H9 (cell line): ENCODE measurements at regions not wholly inside any gene's neighbourhood (a gene's known extent, or its start where the extent isn't known, plus 50 kb on each side); places are given as distances from the start of the nearest gene placed in this dataset.

Experiments used
- DNase-seq: peaks from one replicate; pipeline ENCODE4 v3.0.0-alpha.2; 2017
- H2AFZ ChIP-seq: one replicate; pipeline ENCODE4 v1.6.1; 2013; ENCODE audit warnings: mild to moderate bottlenecking, low read length, control low read depth, moderate library complexity
- H2AK5ac ChIP-seq: 2 replicates; pipeline ENCODE4 v1.6.1; 2013; ENCODE audit warnings: low read length, control low read depth, mixed read lengths; ENCODE audit not compliant: insufficient read length
- H2BK120ac ChIP-seq: one replicate; pipeline ENCODE4 v1.6.1; 2013; ENCODE audit warnings: low read depth, mild to moderate bottlenecking, low read length, control low read depth, inconsistent platforms; ENCODE audit not compliant: poor library complexity, severe bottlenecking
- H2BK12ac ChIP-seq: 2 replicates; pipeline ENCODE4 v1.6.1; 2013; ENCODE audit warnings: low read length, control low read depth, mixed read lengths, low read depth; ENCODE audit not compliant: insufficient read length
- H2BK15ac ChIP-seq: 2 replicates; pipeline ENCODE4 v1.6.1; 2013; ENCODE audit warnings: low read depth, low read length, control low read depth
- H2BK20ac ChIP-seq: one replicate; pipeline ENCODE4 v1.6.1; 2013; ENCODE audit warnings: low read depth, mild to moderate bottlenecking, low read length, control low read depth, inconsistent platforms; ENCODE audit not compliant: poor library complexity, severe bottlenecking
- H2BK5ac ChIP-seq: 2 replicates; pipeline ENCODE4 v1.6.1; 2013; ENCODE audit warnings: low read length, control low read depth, mixed read lengths; ENCODE audit not compliant: insufficient read length
- H3K14ac ChIP-seq: 2 replicates; pipeline ENCODE4 v1.6.1; 2013; ENCODE audit warnings: low read length, control low read depth; ENCODE audit not compliant: insufficient read depth
- H3K18ac ChIP-seq: 2 replicates; pipeline ENCODE4 v1.6.1; 2013; ENCODE audit warnings: low read depth, mild to moderate bottlenecking, mixed read lengths, low read length, control low read depth; ENCODE audit not compliant: insufficient read length
- H3K23ac ChIP-seq: 2 replicates; pipeline ENCODE4 v1.6.1; 2013; ENCODE audit warnings: low read length, control low read depth, mixed read lengths, low read depth; ENCODE audit not compliant: insufficient read length
- H3K23me2 ChIP-seq: 2 replicates; pipeline ENCODE4 v1.6.1; 2013; ENCODE audit warnings: low read depth, mild to moderate bottlenecking, mixed read lengths, low read length, control low read depth; ENCODE audit not compliant: insufficient read length, poor library complexity, severe bottlenecking
- H3K27ac ChIP-seq: 2 replicates; pipeline ENCODE4 v1.5.1; 2013; ENCODE audit warnings: low read length, control low read depth, mixed read lengths, low read depth; ENCODE audit not compliant: insufficient read length
- H3K27me3 ChIP-seq: 2 replicates; pipeline ENCODE4 v1.6.1; 2013; ENCODE audit warnings: low read length, control low read depth, inconsistent platforms; ENCODE audit not compliant: insufficient read depth
- H3K4ac ChIP-seq: 2 replicates; pipeline ENCODE4 v1.6.1; 2013; ENCODE audit warnings: low read depth, mild to moderate bottlenecking, control low read depth, inconsistent platforms, low read length, moderate library complexity
- H3K4me1 ChIP-seq: 2 replicates; pipeline ENCODE4 v1.6.1; 2013; ENCODE audit warnings: low read length, control low read depth, inconsistent platforms; ENCODE audit not compliant: insufficient read depth
- H3K4me2 ChIP-seq: 2 replicates; pipeline ENCODE4 v1.6.1; 2013; ENCODE audit warnings: low read length, control low read depth, mixed read lengths; ENCODE audit not compliant: insufficient read length, insufficient read depth
- H3K56ac ChIP-seq: 2 replicates; pipeline ENCODE4 v1.6.1; 2013; ENCODE audit warnings: low read depth, mild to moderate bottlenecking, mixed read lengths, low read length, control low read depth; ENCODE audit not compliant: insufficient read length
- H3K79me1 ChIP-seq: 2 replicates; pipeline ENCODE4 v1.6.1; 2013; ENCODE audit warnings: low read depth, mild to moderate bottlenecking, moderate library complexity, low read length, control low read depth, inconsistent platforms; ENCODE audit not compliant: insufficient read depth, poor library complexity, severe bottlenecking
- H3K79me2 ChIP-seq: 2 replicates; pipeline ENCODE4 v1.6.1; 2013; ENCODE audit warnings: low read length, control low read depth, inconsistent platforms; ENCODE audit not compliant: insufficient read depth
- H3K9ac ChIP-seq: 2 replicates; pipeline ENCODE4 v1.6.1; 2013; ENCODE audit warnings: low read length, control low read depth, mixed read lengths; ENCODE audit not compliant: insufficient read length; ENCODE audit errors: extremely low read depth
- H3K9me3 ChIP-seq: one replicate; pipeline ENCODE4 v1.6.1; 2013; ENCODE audit warnings: low read depth, low read length, inconsistent platforms; ENCODE audit not compliant: control insufficient read depth
- H3T11ph ChIP-seq: one replicate; pipeline ENCODE4 v1.6.1; 2013; ENCODE audit warnings: mild to moderate bottlenecking, low read length, control low read depth, inconsistent platforms
- H4K20me1 ChIP-seq: one replicate; pipeline ENCODE4 v1.6.1; 2013; ENCODE audit not compliant: control insufficient read depth, insufficient read length, insufficient read depth
- H4K5ac ChIP-seq: 2 replicates; pipeline ENCODE4 v1.6.1; 2013; ENCODE audit warnings: low read depth, mild to moderate bottlenecking, mixed read lengths, low read length, control low read depth; ENCODE audit not compliant: insufficient read length
- H4K8ac ChIP-seq: replicated peaks from 2 replicates; pipeline ENCODE4 v1.6.1; 2013; ENCODE audit warnings: low read length, control low read depth, mixed read lengths, low read depth; ENCODE audit not compliant: insufficient read length
- H4K91ac ChIP-seq: 2 replicates; pipeline ENCODE4 v1.6.1; 2013; ENCODE audit warnings: low read depth, mild to moderate bottlenecking, moderate library complexity, mixed read lengths, low read length, control low read depth; ENCODE audit not compliant: insufficient read length
- H3K27ac Mint-ChIP-seq, 3 experiments: 2 replicates in 2 of 3; 3 replicates in 1 of 3; pipeline ENCODE4 v1.8.0; 2020 to 2021; ENCODE audit warnings: mixed read lengths in 3 of 3, mild to moderate bottlenecking in 1 of 3, moderate library complexity in 1 of 3
- H3K27me3 Mint-ChIP-seq: 2 replicates; pipeline ENCODE4 v1.8.0; 2021; ENCODE audit warnings: low read depth, mild to moderate bottlenecking, moderate library complexity, mixed read lengths
- H3K36me3 Mint-ChIP-seq, 3 experiments: 2 replicates in 2 of 3; 3 replicates in 1 of 3; pipeline ENCODE4 v1.8.0; 2020 to 2021; ENCODE audit warnings: low read depth in 3 of 3, mixed read lengths in 3 of 3; ENCODE audit not compliant: insufficient read depth in 1 of 3
- H3K4me1 Mint-ChIP-seq, 2 experiments: 2 replicates each; pipeline ENCODE4 v1.8.0; 2020; ENCODE audit warnings: mixed read lengths in 2 of 2
- H3K4me3 Mint-ChIP-seq, 2 experiments: 2 replicates in 1 of 2; 3 replicates in 1 of 2; pipeline ENCODE4 v1.8.0; 2020 to 2021; ENCODE audit warnings: mild to moderate bottlenecking in 2 of 2, mixed read lengths in 2 of 2, moderate library complexity in 1 of 2
- H3K9me3 Mint-ChIP-seq, 2 experiments: 2 replicates in 1 of 2; 3 replicates in 1 of 2; pipeline ENCODE4 v1.8.0; 2020; ENCODE audit warnings: mild to moderate bottlenecking in 2 of 2, mixed read lengths in 2 of 2, moderate library complexity in 1 of 2
- WGBS: extraction: QIAGEN DNeasy Blood & Tissue Kit; methylation state at CpG from one replicate; pipeline ENCODE4 v1.1.7; 2013; ENCODE audit warnings: missing lambda C conversion rate, low lambda C conversion rate, mixed read lengths; ENCODE audit not compliant: insufficient read length; ENCODE audit errors: extremely low coverage; 5-methylcytosine and 5-hydroxymethylcytosine counted together
- TF ChIP-seq, protein P1 (sequence below): fragments of 200-600 bp; sonication (generic); conservative IDR thresholded peaks from 3 replicates; pipeline ENCODE4 v1.8.0; 2021; ENCODE audit warnings: antibody characterized with exemption, mild to moderate bottlenecking

DNA sequence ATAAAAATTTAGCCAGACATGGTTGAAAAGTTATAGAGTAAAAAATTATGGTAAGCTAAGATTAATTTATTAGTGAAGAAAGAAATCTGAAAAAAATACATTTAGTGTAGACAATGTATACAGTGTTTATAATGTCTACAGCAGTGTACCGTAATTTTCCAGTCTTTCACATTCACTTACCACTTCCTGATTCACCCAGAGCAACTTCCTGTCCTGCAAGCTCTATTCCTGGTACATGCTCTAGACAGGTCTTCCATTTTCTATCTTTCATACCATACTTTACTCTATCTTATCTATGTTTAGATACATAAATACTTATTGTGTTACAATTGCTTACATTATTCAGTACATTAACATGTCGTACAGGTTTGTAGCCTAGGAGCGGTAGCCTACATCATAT lies 1387.8 kb upstream of the ATXN8OS start:
- Histone ChIP-seq H2BK15ac (no peak overlapping the region), H4K20me1 (no peaks in the 10 kb centered on the region), H3K14ac (no peak overlapping the region), H3K79me2 (no peaks in the 10 kb centered on the region), H3K9me3 (no peaks in the 10 kb centered on the region), H3K18ac (no peak overlapping the region), H3T11ph (no peak overlapping the region), H2BK5ac (no peak overlapping the region), H4K91ac (no peak overlapping the region), H2BK12ac (no peak overlapping the region), H2AK5ac (no peak overlapping the region), H3K4me1 (peaks cover 2% of the 10 kb centered on the region; the same call in 1 of the 2 replicates), H3K56ac (no peak overlapping the region), H4K8ac (no peak overlapping the region), H3K23me2 (no peaks in the 10 kb centered on the region), H2AFZ (no peak overlapping the region), H3K27me3 (no peaks in the 10 kb centered on the region), H3K27ac (no peak overlapping the region), H3K79me1 (no peaks in the 10 kb centered on the region), H3K23ac (no peak overlapping the region), H3K4ac (no peak overlapping the region), H4K5ac (no peak overlapping the region), H3K4me2 (no peak overlapping the region), H3K9ac (no peak overlapping the region), H2BK120ac (no peak overlapping the region), H2BK20ac (no peak overlapping the region)
- Mint-ChIP-seq H3K27me3 (no peaks in the 10 kb centered on the region), H3K27ac (no peak overlapping the region), H3K36me3 (peaks cover 0 to 3% (median 0%) of the 10 kb centered on the region in 3 experiments; a peak in 2 of 7 replicates), H3K4me1 (peaks cover 23 to 27% of the 10 kb centered on the region in 2 experiments), H3K4me3 (no peak overlapping the region), H3K9me3 (no peaks in the 10 kb centered on the region)
- DNase-seq, result no peak
- WGBS, result no CpG with 5 or more reads among the region's 3 CpGs
- TF ChIP-seq, protein P1, sequence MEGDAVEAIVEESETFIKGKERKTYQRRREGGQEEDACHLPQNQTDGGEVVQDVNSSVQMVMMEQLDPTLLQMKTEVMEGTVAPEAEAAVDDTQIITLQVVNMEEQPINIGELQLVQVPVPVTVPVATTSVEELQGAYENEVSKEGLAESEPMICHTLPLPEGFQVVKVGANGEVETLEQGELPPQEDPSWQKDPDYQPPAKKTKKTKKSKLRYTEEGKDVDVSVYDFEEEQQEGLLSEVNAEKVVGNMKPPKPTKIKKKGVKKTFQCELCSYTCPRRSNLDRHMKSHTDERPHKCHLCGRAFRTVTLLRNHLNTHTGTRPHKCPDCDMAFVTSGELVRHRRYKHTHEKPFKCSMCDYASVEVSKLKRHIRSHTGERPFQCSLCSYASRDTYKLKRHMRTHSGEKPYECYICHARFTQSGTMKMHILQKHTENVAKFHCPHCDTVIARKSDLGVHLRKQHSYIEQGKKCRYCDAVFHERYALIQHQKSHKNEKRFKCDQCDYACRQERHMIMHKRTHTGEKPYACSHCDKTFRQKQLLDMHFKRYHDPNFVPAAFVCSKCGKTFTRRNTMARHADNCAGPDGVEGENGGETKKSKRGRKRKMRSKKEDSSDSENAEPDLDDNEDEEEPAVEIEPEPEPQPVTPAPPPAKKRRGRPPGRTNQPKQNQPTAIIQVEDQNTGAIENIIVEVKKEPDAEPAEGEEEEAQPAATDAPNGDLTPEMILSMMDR, result no peak
